OCI-LY1 (cell line): ENCODE measurements at regions not wholly inside any gene's neighbourhood (a gene's known extent, or its start where the extent isn't known, plus 50 kb on each side); places are given as distances from the start of the nearest gene placed in this dataset.

Experiments
- CTCF ChIP-seq: fragments of 200-600 bp; sonication (generic), shearing (Covaris generic); IDR thresholded peaks from 2 replicates; pipeline ENCODE4 v1.5.1; 2017; ENCODE audit warnings: mild to moderate bottlenecking, antibody characterized with exemption, low read length, moderate library complexity, mixed read lengths
- EZH2 ChIP-seq: fragments of 200-600 bp; sonication (generic), shearing (Covaris generic); IDR thresholded peaks from 2 replicates; pipeline ENCODE4 v1.8.0; 2017; ENCODE audit warnings: borderline replicate concordance, mixed run types, mild to moderate bottlenecking, antibody characterized with exemption, low read length, moderate library complexity, mixed read lengths

GRCh38 chr3:177474652-177475355, 277.5 kb upstream of the TBL1XR1 start:
- TF ChIP-seq CTCF = no peak
- no peak for TF ChIP-seq EZH2
